Transverse colon (tissue), 4 donors: ENCODE measurements at regions not wholly inside any gene's neighbourhood (a gene's known extent, or its start where the extent isn't known, plus 50 kb on each side); places are given as distances from the start of the nearest gene placed in this dataset.

Experiments
- EP300 ChIP-seq: sonication (generic); formaldehyde crosslinking; IDR thresholded peaks from one replicate; pipeline ENCODE4 v1.6.1; 2017; ENCODE audit warnings: antibody characterized with exemption, low read depth
- POLR2A ChIP-seq: fragments of 450-650 bp; IDR thresholded peaks from one replicate; pipeline ENCODE4 v1.6.1; 2016; ENCODE audit warnings: antibody characterized with exemption, mild to moderate bottlenecking, moderate library complexity
- POLR2AphosphoS5 ChIP-seq, 3 donors: sonication (generic); formaldehyde crosslinking; IDR thresholded peaks; one replicate each; pipeline ENCODE4 v1.6.1; 2016; ENCODE audit warnings: antibody characterized with exemption in 3 of 3
- TF ChIP-seq, protein P1 (sequence below), 5 experiments: fragments of 200-600 bp in 3 of 5; fragments of 450-650 bp in 2 of 5; sonication (generic) in 3 of 5; IDR thresholded peaks; 1 replicate in 2 of 5; 2 replicates in 3 of 5; pipeline ENCODE4 v1.5.1; 2016 to 2017; ENCODE audit warnings: antibody characterized with exemption in 5 of 5, inconsistent platforms in 3 of 5, mild to moderate bottlenecking in 2 of 5, moderate library complexity in 1 of 5

DNA sequence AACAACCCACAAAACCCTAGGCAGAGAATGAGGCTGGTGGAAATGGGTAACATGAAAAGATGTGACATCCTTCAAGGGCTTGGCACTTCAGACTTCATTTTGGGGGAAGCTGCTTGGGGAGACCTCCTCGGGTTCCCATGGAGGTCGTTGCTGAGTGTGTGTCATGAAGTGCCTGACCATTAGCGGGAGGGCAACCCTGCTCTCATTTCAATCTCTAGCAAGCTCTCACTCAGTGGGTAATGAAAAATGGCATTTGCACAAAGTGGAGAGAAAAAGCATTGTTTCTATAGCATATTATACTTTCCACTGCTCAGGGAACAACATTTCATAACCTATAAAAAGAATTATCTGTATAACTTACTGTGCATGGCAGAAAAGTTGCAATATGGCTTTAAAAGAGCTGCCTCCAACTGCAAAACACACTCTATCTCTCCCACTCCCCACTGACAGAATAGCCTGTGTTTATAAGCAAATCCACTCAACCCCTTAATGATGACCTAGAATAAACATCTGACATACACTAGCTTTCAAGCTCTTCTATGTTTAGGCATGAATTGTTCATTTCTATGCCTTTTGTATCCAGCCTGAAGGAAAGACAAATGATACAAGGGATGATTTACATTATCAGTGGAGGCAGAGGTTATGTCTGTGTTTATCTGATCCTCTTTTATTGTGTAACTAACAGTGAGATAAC is 357.2 kb downstream of the ZSWIM6 start:
- TF ChIP-seq, protein P1, sequence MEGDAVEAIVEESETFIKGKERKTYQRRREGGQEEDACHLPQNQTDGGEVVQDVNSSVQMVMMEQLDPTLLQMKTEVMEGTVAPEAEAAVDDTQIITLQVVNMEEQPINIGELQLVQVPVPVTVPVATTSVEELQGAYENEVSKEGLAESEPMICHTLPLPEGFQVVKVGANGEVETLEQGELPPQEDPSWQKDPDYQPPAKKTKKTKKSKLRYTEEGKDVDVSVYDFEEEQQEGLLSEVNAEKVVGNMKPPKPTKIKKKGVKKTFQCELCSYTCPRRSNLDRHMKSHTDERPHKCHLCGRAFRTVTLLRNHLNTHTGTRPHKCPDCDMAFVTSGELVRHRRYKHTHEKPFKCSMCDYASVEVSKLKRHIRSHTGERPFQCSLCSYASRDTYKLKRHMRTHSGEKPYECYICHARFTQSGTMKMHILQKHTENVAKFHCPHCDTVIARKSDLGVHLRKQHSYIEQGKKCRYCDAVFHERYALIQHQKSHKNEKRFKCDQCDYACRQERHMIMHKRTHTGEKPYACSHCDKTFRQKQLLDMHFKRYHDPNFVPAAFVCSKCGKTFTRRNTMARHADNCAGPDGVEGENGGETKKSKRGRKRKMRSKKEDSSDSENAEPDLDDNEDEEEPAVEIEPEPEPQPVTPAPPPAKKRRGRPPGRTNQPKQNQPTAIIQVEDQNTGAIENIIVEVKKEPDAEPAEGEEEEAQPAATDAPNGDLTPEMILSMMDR (IDR thresholded peaks at IDR 0.05), result no peak
- TF ChIP-seq EP300 (no peak), POLR2AphosphoS5 (IDR thresholded peaks at IDR 0.05) (no peak), POLR2A (no peak)
